ENCODE measurements at regions not wholly inside any gene's neighbourhood (a gene's known extent, or its start where the extent isn't known, plus 50 kb on each side); places are given as distances from the start of the nearest gene placed in this dataset.

GRCh38 chr7:68529221-68529620 is 1069.1 kb upstream of the AUTS2 start:
- peaks cover 7% of the 10 kb centered on the region for H3K27me3 Mint-ChIP-seq (ENCODE audit: unreplicated experiment)
- no peak for DNase-seq (ENCODE audit: low spot score)
- TF ChIP-seq CTCF (IDR thresholded peaks at IDR 0.05; ENCODE audit: unreplicated experiment), result no peak
- H3K4me1 Mint-ChIP-seq (ENCODE audit: unreplicated experiment), result no peaks in the 10 kb centered on the region
- H3K4me3 Mint-ChIP-seq (ENCODE audit: unreplicated experiment), result no peak overlapping the region
- peaks cover 43% of the 10 kb centered on the region for H3K9me3 Mint-ChIP-seq (ENCODE audit: unreplicated experiment)
- peaks cover 4% of the 10 kb centered on the region for H3K36me3 Mint-ChIP-seq (ENCODE audit: low read depth, unreplicated experiment)
- no peak overlapping the region for H3K27ac Mint-ChIP-seq (ENCODE audit: unreplicated experiment)

GRCh38 chr7:68535266-68535665 is 1063.0 kb upstream of the AUTS2 start:
- H3K36me3 Mint-ChIP-seq (ENCODE audit: low read depth, unreplicated experiment), result no peaks in the 10 kb centered on the region
- H3K27me3 Mint-ChIP-seq (ENCODE audit: unreplicated experiment), result peaks cover 2% of the 10 kb centered on the region
- TF ChIP-seq CTCF (IDR thresholded peaks at IDR 0.05; ENCODE audit: unreplicated experiment), result no peak
- no peak for DNase-seq (ENCODE audit: low spot score)
- peaks cover 34% of the 10 kb centered on the region for H3K9me3 Mint-ChIP-seq (ENCODE audit: unreplicated experiment)
- no peak overlapping the region for H3K4me3 Mint-ChIP-seq (ENCODE audit: unreplicated experiment)
- no peak overlapping the region for H3K27ac Mint-ChIP-seq (ENCODE audit: unreplicated experiment)
- H3K4me1 Mint-ChIP-seq (ENCODE audit: unreplicated experiment), result no peaks in the 10 kb centered on the region

GRCh38 chr7:68537051-68537773 is 1061.1 kb upstream of the AUTS2 start:
- H3K4me1 Mint-ChIP-seq (ENCODE audit: unreplicated experiment), result no peaks in the 10 kb centered on the region
- H3K36me3 Mint-ChIP-seq (ENCODE audit: low read depth, unreplicated experiment), result no peaks in the 10 kb centered on the region
- no peak for DNase-seq (ENCODE audit: low spot score)
- TF ChIP-seq CTCF (IDR thresholded peaks at IDR 0.05; ENCODE audit: unreplicated experiment), result no peak
- H3K27ac Mint-ChIP-seq (ENCODE audit: unreplicated experiment), result no peak overlapping the region
- H3K27me3 Mint-ChIP-seq (ENCODE audit: unreplicated experiment), result peaks cover 2% of the 10 kb centered on the region
- peaks cover 32% of the 10 kb centered on the region for H3K9me3 Mint-ChIP-seq (ENCODE audit: unreplicated experiment)
- no peak overlapping the region for H3K4me3 Mint-ChIP-seq (ENCODE audit: unreplicated experiment)

GRCh38 chr7:68537774-68538071 is 1060.6 kb upstream of the AUTS2 start:
- H3K9me3 Mint-ChIP-seq (ENCODE audit: unreplicated experiment), result peaks cover 32% of the 10 kb centered on the region
- no peak overlapping the region for H3K4me3 Mint-ChIP-seq (ENCODE audit: unreplicated experiment)
- no peak overlapping the region for H3K27ac Mint-ChIP-seq (ENCODE audit: unreplicated experiment)
- H3K4me1 Mint-ChIP-seq (ENCODE audit: unreplicated experiment), result no peaks in the 10 kb centered on the region
- DNase-seq (ENCODE audit: low spot score), result no peak
- H3K36me3 Mint-ChIP-seq (ENCODE audit: low read depth, unreplicated experiment), result no peaks in the 10 kb centered on the region
- no peaks in the 10 kb centered on the region for H3K27me3 Mint-ChIP-seq (ENCODE audit: unreplicated experiment)
- TF ChIP-seq CTCF (IDR thresholded peaks at IDR 0.05; ENCODE audit: unreplicated experiment), result no peak

- DNase-seq (ENCODE audit: low spot score), result no peak
- no peak overlapping the region for H3K4me3 Mint-ChIP-seq (ENCODE audit: unreplicated experiment)
- no peak overlapping the region for H3K27ac Mint-ChIP-seq (ENCODE audit: unreplicated experiment)
- H3K9me3 Mint-ChIP-seq (ENCODE audit: unreplicated experiment), result peaks cover 31% of the 10 kb centered on the region
- TF ChIP-seq CTCF (IDR thresholded peaks at IDR 0.05; ENCODE audit: unreplicated experiment), result no peak
- peaks cover 1% of the 10 kb centered on the region for H3K27me3 Mint-ChIP-seq (ENCODE audit: unreplicated experiment)
- H3K36me3 Mint-ChIP-seq (ENCODE audit: low read depth, unreplicated experiment), result peaks cover 3% of the 10 kb centered on the region
- H3K4me1 Mint-ChIP-seq (ENCODE audit: unreplicated experiment), result no peaks in the 10 kb centered on the region
Observed at GRCh38 chr7:68542831-68543230, 1055.4 kb upstream of the AUTS2 start.
